Neutrophil (primary cell): ENCODE measurements at regions not wholly inside any gene's neighbourhood (a gene's known extent, or its start where the extent isn't known, plus 50 kb on each side); places are given as distances from the start of the nearest gene placed in this dataset.
A peak's percentile ranks its signal among the peaks of the same experiment; 100 is the strongest.

Experiments used
- H3K27ac ChIP-seq: fragments of 200-600 bp; sonication (generic); 2 replicates; pipeline ENCODE4 v1.5.1; 2016; ENCODE audit warnings: mild to moderate bottlenecking, moderate library complexity
- H3K27me3 ChIP-seq: fragments of 200-600 bp; sonication (generic); 2 replicates; pipeline ENCODE4 v1.6.0; 2016; ENCODE audit warnings: mild to moderate bottlenecking
- H3K36me3 ChIP-seq: fragments of 200-600 bp; sonication (generic); 2 replicates; pipeline ENCODE4 v1.5.1; 2017
- H3K4me1 ChIP-seq, 2 experiments: fragments of 200-600 bp in 1 of 2; sonication (generic) in 1 of 2; 1 replicate in 1 of 2; 2 replicates in 1 of 2; pipeline versions ENCODE4 v1.5.1 to v1.6.1; 2013 to 2016; ENCODE audit warnings: low read depth in 1 of 2, low read length in 1 of 2, mild to moderate bottlenecking in 1 of 2, moderate library complexity in 1 of 2; ENCODE audit not compliant: control insufficient read depth in 1 of 2, insufficient read depth in 1 of 2
- H3K4me3 ChIP-seq, 2 experiments: fragments of 200-600 bp in 1 of 2; sonication (generic) in 1 of 2; 1 replicate in 1 of 2; 2 replicates in 1 of 2; pipeline ENCODE4 v1.5.1; 2013 to 2016; ENCODE audit warnings: low read depth in 1 of 2, low read length in 1 of 2, mild to moderate bottlenecking in 1 of 2, moderate library complexity in 1 of 2
- H3K9me3 ChIP-seq: fragments of 200-600 bp; sonication (generic); 2 replicates; pipeline ENCODE4 v1.5.1; 2016
- TF ChIP-seq, protein P1 (sequence below): fragments of 200-600 bp; sonication (generic); IDR thresholded peaks from 2 replicates; pipeline ENCODE4 v1.5.1; 2016; ENCODE audit warnings: antibody characterized with exemption

DNA sequence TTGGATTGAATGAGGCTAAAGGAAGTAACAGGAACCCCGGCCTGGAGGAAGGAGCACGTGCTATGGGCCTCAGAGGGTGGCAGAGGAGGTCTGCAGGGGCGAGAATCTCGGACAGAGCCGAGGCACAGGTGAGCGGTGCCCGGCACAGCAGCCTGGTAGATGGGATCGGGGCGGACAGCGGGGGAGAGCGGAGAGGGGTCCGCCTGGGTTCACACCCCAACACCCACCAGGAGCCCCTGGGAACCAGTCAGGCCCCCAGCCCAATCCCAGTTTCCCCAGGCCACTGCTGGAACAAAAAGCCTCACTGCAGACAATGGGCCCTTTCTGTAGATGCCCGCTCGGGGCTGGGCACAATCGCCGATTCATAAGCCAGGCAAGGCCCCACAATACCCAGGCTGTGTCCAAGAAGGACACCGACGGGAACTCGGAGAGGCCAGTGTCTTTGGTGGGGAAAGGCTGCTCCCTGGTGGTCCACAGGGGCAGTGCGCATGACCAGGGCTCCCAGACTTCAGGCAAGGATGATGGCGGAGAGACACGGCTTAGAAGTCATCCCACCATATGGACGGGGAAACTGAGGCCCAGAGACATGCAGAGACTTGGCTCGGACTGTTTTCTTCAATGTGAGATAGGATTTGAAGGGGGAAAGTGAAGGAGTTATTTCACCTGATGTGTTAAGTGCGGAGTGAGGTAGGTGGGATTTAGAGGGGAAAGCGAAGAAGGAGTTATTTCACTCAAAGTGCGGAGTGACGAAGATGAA is 106.9 kb upstream of the GPR26 start:
- no peaks in the 10 kb centered on the region for H3K9me3 ChIP-seq
- no peak overlapping the region for H3K27ac ChIP-seq
- H3K36me3 ChIP-seq: no peaks in the 10 kb centered on the region
- H3K27me3 ChIP-seq: peaks cover 16% of the 10 kb centered on the region
- no peaks in the 10 kb centered on the region for H3K4me1 ChIP-seq
- no peak overlapping the region for H3K4me3 ChIP-seq
- TF ChIP-seq, protein P1, sequence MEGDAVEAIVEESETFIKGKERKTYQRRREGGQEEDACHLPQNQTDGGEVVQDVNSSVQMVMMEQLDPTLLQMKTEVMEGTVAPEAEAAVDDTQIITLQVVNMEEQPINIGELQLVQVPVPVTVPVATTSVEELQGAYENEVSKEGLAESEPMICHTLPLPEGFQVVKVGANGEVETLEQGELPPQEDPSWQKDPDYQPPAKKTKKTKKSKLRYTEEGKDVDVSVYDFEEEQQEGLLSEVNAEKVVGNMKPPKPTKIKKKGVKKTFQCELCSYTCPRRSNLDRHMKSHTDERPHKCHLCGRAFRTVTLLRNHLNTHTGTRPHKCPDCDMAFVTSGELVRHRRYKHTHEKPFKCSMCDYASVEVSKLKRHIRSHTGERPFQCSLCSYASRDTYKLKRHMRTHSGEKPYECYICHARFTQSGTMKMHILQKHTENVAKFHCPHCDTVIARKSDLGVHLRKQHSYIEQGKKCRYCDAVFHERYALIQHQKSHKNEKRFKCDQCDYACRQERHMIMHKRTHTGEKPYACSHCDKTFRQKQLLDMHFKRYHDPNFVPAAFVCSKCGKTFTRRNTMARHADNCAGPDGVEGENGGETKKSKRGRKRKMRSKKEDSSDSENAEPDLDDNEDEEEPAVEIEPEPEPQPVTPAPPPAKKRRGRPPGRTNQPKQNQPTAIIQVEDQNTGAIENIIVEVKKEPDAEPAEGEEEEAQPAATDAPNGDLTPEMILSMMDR: peak; percentile 91

DNA sequence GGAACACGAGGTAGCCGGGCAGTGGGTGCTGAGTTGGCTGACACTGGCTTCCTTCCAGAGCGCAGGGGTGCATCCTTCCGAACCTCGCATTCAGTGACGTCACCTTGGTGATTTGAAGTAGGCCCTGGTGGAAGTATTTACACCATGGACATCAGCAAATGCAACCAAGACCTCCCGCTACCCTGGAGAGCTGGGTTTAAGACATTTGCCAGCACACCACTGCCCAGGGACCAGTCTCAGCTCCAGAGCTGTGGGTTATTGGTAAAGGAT is 106.4 kb upstream of the GPR26 start:
- TF ChIP-seq, protein P1: no peak

DNA sequence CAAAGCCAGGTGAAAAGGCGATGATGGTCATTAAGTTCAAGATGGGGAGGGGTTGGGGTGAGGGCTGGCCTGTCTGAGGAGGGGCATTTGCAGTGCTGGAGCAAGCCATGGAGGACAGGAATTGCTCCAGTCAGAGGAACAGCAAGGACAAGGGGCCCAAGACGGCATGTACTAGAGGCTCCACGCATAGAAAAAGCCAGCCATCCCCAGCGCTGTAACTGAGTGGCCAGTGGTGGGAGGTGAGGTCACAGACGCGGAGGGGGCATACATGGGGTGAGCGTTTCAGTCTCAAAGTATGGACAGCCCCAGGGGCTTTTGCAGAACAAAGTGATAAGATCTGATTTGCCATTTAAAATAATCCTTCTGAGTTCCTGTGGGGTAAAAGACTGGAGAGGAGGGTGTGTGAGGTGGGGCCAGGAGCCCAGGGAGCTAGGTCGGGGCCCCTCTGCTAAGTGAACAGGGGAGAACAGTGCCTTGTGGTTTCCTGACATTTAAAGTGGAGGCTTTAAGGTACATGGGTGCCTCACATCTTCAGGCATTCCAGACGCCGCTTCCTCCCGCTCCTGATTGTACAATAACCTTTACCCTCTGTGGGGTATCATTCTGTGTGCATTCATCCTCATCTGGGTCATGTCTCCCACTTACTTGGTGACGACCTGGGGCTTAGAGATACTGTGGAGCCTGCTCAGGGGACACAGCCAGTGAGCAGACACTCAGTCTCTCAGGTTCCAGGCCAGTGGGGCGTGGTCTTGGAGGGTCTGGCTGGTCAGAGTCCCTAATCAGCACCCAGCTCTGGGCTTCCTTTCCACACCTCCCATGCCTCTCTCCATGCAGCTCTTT is 105.6 kb upstream of the GPR26 start:
- no peak overlapping the region for H3K4me3 ChIP-seq
- no peaks in the 10 kb centered on the region for H3K4me1 ChIP-seq
- H3K36me3 ChIP-seq: no peaks in the 10 kb centered on the region
- TF ChIP-seq, protein P1: no peak
- H3K27me3 ChIP-seq: peaks cover 16% of the 10 kb centered on the region
- H3K9me3 ChIP-seq: no peaks in the 10 kb centered on the region
- no peak overlapping the region for H3K27ac ChIP-seq

More for the DNA sequence above, 106.4 kb upstream of the GPR26 start:
- Histone ChIP-seq H3K9me3 (no peaks in the 10 kb centered on the region), H3K27ac (no peak overlapping the region), H3K4me1 (no peaks in the 10 kb centered on the region), H3K36me3 (no peaks in the 10 kb centered on the region), H3K27me3 (peaks cover 16% of the 10 kb centered on the region), H3K4me3 (no peak overlapping the region)

DNA sequence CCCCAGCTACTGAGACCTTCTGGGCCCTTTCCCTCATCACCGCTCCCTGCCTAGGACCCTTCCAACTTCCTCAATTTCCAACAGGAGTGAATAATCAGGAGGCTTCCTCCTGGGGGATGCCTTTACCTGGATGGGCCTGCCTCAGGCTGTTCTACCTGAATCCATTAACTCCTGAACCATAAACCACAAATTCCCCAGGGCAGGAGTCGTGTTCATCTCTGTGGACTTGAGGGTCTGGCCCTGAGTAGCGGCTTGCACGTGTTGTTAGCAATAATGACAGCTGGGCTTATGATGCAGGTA is 105.1 kb upstream of the GPR26 start:
- TF ChIP-seq, protein P1: no peak
- Histone ChIP-seq H3K27me3 (peaks cover 16% of the 10 kb centered on the region), H3K4me1 (no peaks in the 10 kb centered on the region), H3K9me3 (no peaks in the 10 kb centered on the region), H3K4me3 (no peak overlapping the region), H3K36me3 (no peaks in the 10 kb centered on the region), H3K27ac (no peak overlapping the region)

DNA sequence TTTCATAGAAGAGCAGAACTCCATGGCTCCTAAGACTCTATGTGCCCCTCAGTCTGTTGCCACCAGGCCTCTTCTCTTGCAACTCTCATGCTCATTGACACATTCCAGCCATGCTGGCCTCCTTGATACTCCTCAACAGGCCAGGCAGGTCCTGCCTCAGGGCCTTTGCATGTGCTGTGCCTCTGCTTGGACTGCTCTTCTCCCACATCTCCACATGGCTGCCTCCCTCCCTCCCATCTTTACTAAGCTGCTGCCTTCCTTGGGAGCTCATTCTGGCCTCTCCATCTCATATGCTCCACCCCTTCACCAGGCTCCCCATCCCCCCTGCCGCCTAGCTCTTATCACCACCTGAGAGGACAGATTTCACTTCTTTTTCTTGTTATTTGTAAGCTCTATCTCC is 103.8 kb upstream of the GPR26 start:
- Histone ChIP-seq H3K4me1 (no peaks in the 10 kb centered on the region), H3K9me3 (no peaks in the 10 kb centered on the region), H3K27me3 (peaks cover 16% of the 10 kb centered on the region), H3K27ac (no peak overlapping the region), H3K4me3 (no peak overlapping the region), H3K36me3 (no peaks in the 10 kb centered on the region)
- TF ChIP-seq, protein P1: no peak
